Right lobe of liver (tissue), 4 donors: ENCODE measurements at regions not wholly inside any gene's neighbourhood (a gene's known extent, or its start where the extent isn't known, plus 50 kb on each side); places are given as distances from the start of the nearest gene placed in this dataset.

Experiments
- CTCF ChIP-seq, 4 donors: fragments of 200-600 bp in 3 of 4; fragments of 450-650 bp in 1 of 4; IDR thresholded peaks; one replicate each; pipeline versions ENCODE4 v1.5.1 to v1.8.0; 2016 to 2022; ENCODE audit warnings: antibody characterized with exemption in 4 of 4, mild to moderate bottlenecking in 2 of 4
- POLR2A ChIP-seq: fragments of 450-650 bp; IDR thresholded peaks from one replicate; pipeline ENCODE4 v1.6.1; 2017; ENCODE audit warnings: antibody characterized with exemption, mild to moderate bottlenecking
- donor health status: DM: no; HTN: no; CAD: no.
- donor health status: DM: no; HTN: no; CAD: no.
- donor health status: DM: no; HTN: yes; CAD: no.

GRCh38 chr11:116211147-116211546 is 561.6 kb downstream of the BUD13 start:
- TF ChIP-seq POLR2A, result no peak
- no peak for TF ChIP-seq CTCF (IDR thresholded peaks at IDR 0.05)
